Gastrocnemius medialis (tissue), 4 donors: ENCODE measurements at regions not wholly inside any gene's neighbourhood (a gene's known extent, or its start where the extent isn't known, plus 50 kb on each side); places are given as distances from the start of the nearest gene placed in this dataset.

Experiments
- POLR2A ChIP-seq, 2 donors: fragments of 450-650 bp; IDR thresholded peaks; one replicate each; pipeline ENCODE4 v1.6.1; 2017; ENCODE audit warnings: antibody characterized with exemption in 2 of 2, mild to moderate bottlenecking in 2 of 2, moderate library complexity in 2 of 2
- TF ChIP-seq, protein P1 (sequence below), 5 experiments: fragments of 450-650 bp in 3 of 5; fragments of 200-600 bp in 2 of 5; sonication (generic) in 2 of 5; IDR thresholded peaks in 4 of 5; conservative IDR thresholded peaks in 1 of 5; 1 replicate in 4 of 5; 2 replicates in 1 of 5; pipeline ENCODE4 v1.5.1; 2016 to 2019; ENCODE audit warnings: antibody characterized with exemption in 5 of 5, mild to moderate bottlenecking in 3 of 5, moderate library complexity in 3 of 5

DNA sequence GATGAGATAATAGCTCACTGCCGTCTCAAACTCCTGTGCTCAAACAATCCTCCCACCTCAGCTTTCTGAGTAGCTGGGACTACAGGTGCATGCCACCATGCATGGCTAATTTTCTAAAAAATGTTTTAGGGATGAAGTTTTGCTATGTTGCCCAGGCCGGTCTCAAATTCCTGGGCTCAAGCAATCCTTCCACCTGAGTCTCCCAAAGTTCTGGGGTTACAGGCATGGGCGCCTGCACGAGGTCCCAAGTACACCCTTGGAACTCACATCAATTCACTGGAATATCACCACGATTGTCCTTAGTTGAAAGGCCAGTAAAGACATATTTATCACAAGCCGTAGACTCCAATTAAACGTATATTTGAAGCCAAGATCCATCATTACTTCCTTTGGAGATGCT is 184.6 kb downstream of the IRX1 start:
- TF ChIP-seq, protein P1, sequence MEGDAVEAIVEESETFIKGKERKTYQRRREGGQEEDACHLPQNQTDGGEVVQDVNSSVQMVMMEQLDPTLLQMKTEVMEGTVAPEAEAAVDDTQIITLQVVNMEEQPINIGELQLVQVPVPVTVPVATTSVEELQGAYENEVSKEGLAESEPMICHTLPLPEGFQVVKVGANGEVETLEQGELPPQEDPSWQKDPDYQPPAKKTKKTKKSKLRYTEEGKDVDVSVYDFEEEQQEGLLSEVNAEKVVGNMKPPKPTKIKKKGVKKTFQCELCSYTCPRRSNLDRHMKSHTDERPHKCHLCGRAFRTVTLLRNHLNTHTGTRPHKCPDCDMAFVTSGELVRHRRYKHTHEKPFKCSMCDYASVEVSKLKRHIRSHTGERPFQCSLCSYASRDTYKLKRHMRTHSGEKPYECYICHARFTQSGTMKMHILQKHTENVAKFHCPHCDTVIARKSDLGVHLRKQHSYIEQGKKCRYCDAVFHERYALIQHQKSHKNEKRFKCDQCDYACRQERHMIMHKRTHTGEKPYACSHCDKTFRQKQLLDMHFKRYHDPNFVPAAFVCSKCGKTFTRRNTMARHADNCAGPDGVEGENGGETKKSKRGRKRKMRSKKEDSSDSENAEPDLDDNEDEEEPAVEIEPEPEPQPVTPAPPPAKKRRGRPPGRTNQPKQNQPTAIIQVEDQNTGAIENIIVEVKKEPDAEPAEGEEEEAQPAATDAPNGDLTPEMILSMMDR (IDR thresholded peaks at IDR 0.05 in 4 of 5, conservative IDR thresholded peaks at IDR 0.05 in 1 of 5) = no peak
- TF ChIP-seq POLR2A (IDR thresholded peaks at IDR 0.05) = no peak
